Endothelial cell of umbilical vein (primary cell): ENCODE measurements at regions not wholly inside any gene's neighbourhood (a gene's known extent, or its start where the extent isn't known, plus 50 kb on each side); places are given as distances from the start of the nearest gene placed in this dataset.

Source experiments
- BruUV-seq: library from RNA; stranded (reverse); fragments of 400-500 nt; replicated peaks from 2 replicates; lab custom pipeline; 2021; lab: Mats Ljungman, UMichigan
- CTCF ChIA-PET: fragments of 300-600, 350-600 bp; sonication (Branson Sonifier 250); formaldehyde crosslinking; loops from one replicate; lab custom pipeline; 2021; ENCODE audit warnings: antibody characterized with exemption, inconsistent platforms; lab: Charles Lee
- POLR2A ChIA-PET: fragments of 300-600, 350-600 bp; sonication (Branson Sonifier 250); formaldehyde crosslinking; loops from one replicate; lab custom pipeline; 2021; ENCODE audit warnings: antibody characterized with exemption, inconsistent platforms; lab: Charles Lee
- DNase-seq: peaks from one replicate; pipeline ENCODE4 v3.0.0-alpha.2; 2011; ENCODE audit warnings: low read depth, low spot score
- FAIRE-seq: peaks from 2 replicates; lab custom pipeline; 2011; peaks lifted over from hg19 to GRCh38; lab: Jason Lieb, UNC
- H2AFZ ChIP-seq: 2 replicates; pipeline ENCODE4 v1.6.0; 2012; ENCODE audit warnings: low read depth, low read length, control low read depth, inconsistent platforms
- H3K27ac ChIP-seq: 2 replicates; pipeline ENCODE4 v1.5.1; 2011; ENCODE audit warnings: low read depth, mild to moderate bottlenecking, control low read depth, low read length, moderate library complexity; ENCODE audit not compliant: insufficient read depth
- H3K27me3 ChIP-seq, 2 experiments: 2 replicates each; pipeline versions ENCODE4 v1.6.0 to v1.6.1; 2011; ENCODE audit warnings: low read length in 2 of 2, mixed read lengths in 1 of 2; ENCODE audit not compliant: control insufficient read depth in 2 of 2, insufficient read depth in 2 of 2
- H3K36me3 ChIP-seq, 2 experiments: 2 replicates in 1 of 2; 3 replicates in 1 of 2; pipeline ENCODE4 v1.5.1; 2011; ENCODE audit warnings: low read length in 2 of 2, mild to moderate bottlenecking in 1 of 2, moderate library complexity in 1 of 2; ENCODE audit not compliant: control insufficient read depth in 2 of 2, insufficient read depth in 2 of 2; ENCODE audit errors: extremely low read depth in 1 of 2
- H3K4me1 ChIP-seq: 3 replicates; pipeline ENCODE4 v1.5.1; 2011; ENCODE audit warnings: mild to moderate bottlenecking, low read length; ENCODE audit not compliant: control insufficient read depth, insufficient read depth; ENCODE audit errors: extremely low read depth
- H3K4me2 ChIP-seq: 2 replicates; pipeline ENCODE4 v1.6.1; 2011; ENCODE audit warnings: low read length, control low read depth, mixed read lengths; ENCODE audit not compliant: insufficient read depth
- H3K4me3 ChIP-seq, 3 experiments: fragments of 200-600 bp in 1 of 3; sonication (generic), shearing (Covaris generic) in 1 of 3; replicated peaks in 1 of 3; 2 replicates each; pipeline ENCODE4 v1.5.1; 2011 to 2016; ENCODE audit warnings: control low read depth in 3 of 3, low read length in 3 of 3, mild to moderate bottlenecking in 2 of 3, inconsistent platforms in 1 of 3, low read depth in 1 of 3, moderate library complexity in 1 of 3; ENCODE audit not compliant: insufficient read depth in 1 of 3
- H3K79me2 ChIP-seq: 2 replicates; pipeline ENCODE4 v1.6.0; 2012; ENCODE audit warnings: low read length, inconsistent platforms; ENCODE audit not compliant: control insufficient read depth, insufficient read depth
- H3K9ac ChIP-seq: replicated peaks from 2 replicates; pipeline ENCODE3; 2011; ENCODE audit warnings: low read length, control low read depth; ENCODE audit not compliant: insufficient read depth; ENCODE audit errors: extremely low read depth
- H3K9me1 ChIP-seq: replicated peaks from 3 replicates; pipeline ENCODE4 v1.6.0; 2011; ENCODE audit warnings: mild to moderate bottlenecking, low read length; ENCODE audit not compliant: control insufficient read depth, insufficient read depth; ENCODE audit errors: extremely low read depth
- H3K9me3 ChIP-seq: replicated peaks from 2 replicates; pipeline ENCODE4 v1.5.1; 2012; ENCODE audit warnings: low read length, inconsistent platforms; ENCODE audit not compliant: control insufficient read depth, insufficient read depth
- H4K20me1 ChIP-seq: replicated peaks from 2 replicates; pipeline ENCODE3; 2011; ENCODE audit warnings: mild to moderate bottlenecking, low read length; ENCODE audit not compliant: control insufficient read depth, insufficient read depth; ENCODE audit errors: extremely low read depth
- EZH2 ChIP-seq: IDR thresholded peaks from 2 replicates; pipeline ENCODE4 v1.6.1; 2012; ENCODE audit warnings: borderline replicate concordance, low read depth, mild to moderate bottlenecking, moderate library complexity, low read length, inconsistent platforms; ENCODE audit not compliant: severe bottlenecking
- FOS ChIP-seq: IDR thresholded peaks from 2 replicates; pipeline ENCODE4 v1.6.1; 2011; ENCODE audit warnings: mild to moderate bottlenecking, low read length, moderate library complexity, borderline replicate concordance; ENCODE audit not compliant: insufficient read depth
- GATA2 ChIP-seq: IDR thresholded peaks from 2 replicates; pipeline ENCODE4 v1.7.0; 2011; ENCODE audit warnings: low read depth, mild to moderate bottlenecking, moderate library complexity, mixed read lengths, low read length; ENCODE audit not compliant: insufficient read length, insufficient read depth
- JUN ChIP-seq: IDR thresholded peaks from 2 replicates; pipeline ENCODE4 v1.6.1; 2011; ENCODE audit warnings: borderline replicate concordance, low read depth; ENCODE audit not compliant: insufficient read length, insufficient read depth
- MAX ChIP-seq: IDR thresholded peaks from 2 replicates; pipeline ENCODE4 v1.6.1; 2011; ENCODE audit not compliant: insufficient read depth, insufficient read length
- MYC ChIP-seq: IDR thresholded peaks from one replicate; pipeline ENCODE4 v1.6.1; 2011; ENCODE audit warnings: mild to moderate bottlenecking, low read depth, low read length
- POLR2A ChIP-seq: IDR thresholded peaks from 2 replicates; pipeline ENCODE4 v1.6.1; 2012; ENCODE audit warnings: low read depth, mild to moderate bottlenecking, control low read depth, low read length
- POLR2AphosphoS5 ChIP-seq: IDR thresholded peaks from 2 replicates; pipeline ENCODE4 v1.6.1; 2012; ENCODE audit warnings: low read depth, mild to moderate bottlenecking, control low read depth, low read length, moderate library complexity; ENCODE audit not compliant: insufficient read depth
- dilution Hi-C: fragments of 300-500 bp; cut with MboI; formaldehyde crosslinking; loops from one replicate; pipeline ENCODE4 v1.15.0; 2019; ENCODE audit warnings: low sequenced_read_pairs; ENCODE audit not compliant: extremely low pct_ligation_motif_present
- intact Hi-C: fragments of 100-400 bp; cut with micrococcal nuclease; formaldehyde crosslinking; loops from one replicate; pipeline ENCODE4 v1.10.0; 2022
- TF ChIP-seq, protein P1 (sequence below), 2 donors: IDR thresholded peaks; 1 replicate in 1 of 2; 2 replicates in 1 of 2; pipeline ENCODE4 v1.5.1; 2011; ENCODE audit warnings: low read length in 2 of 2, mild to moderate bottlenecking in 2 of 2, moderate library complexity in 2 of 2, control low read depth in 1 of 2, inconsistent platforms in 1 of 2, low read depth in 1 of 2; ENCODE audit not compliant: insufficient read depth in 1 of 2; ENCODE audit errors: extremely low read depth in 1 of 2

GRCh38 chr5:62896121-62896893 is 317.7 kb downstream of the LRRC70 start:
- BruUV-seq, result no TSS peak
- dilution Hi-C loops, result no loop called here

More at GRCh38 chr5:62896121-62896893, 317.7 kb downstream of the LRRC70 start:
- intact Hi-C loops, result no loop called here
- Histone ChIP-seq H3K27ac (no peak overlapping the region), H3K79me2 (no peaks in the 10 kb centered on the region), H3K4me1 (no peaks in the 10 kb centered on the region), H3K36me3 (no peaks in the 10 kb centered on the region), H3K9me3 (no peaks in the 10 kb centered on the region), H3K4me3 (no peak overlapping the region), H3K4me2 (no peak overlapping the region), H2AFZ (no peak overlapping the region), H3K9ac (no peak overlapping the region), H3K27me3 (no peaks in the 10 kb centered on the region), H4K20me1 (no peaks in the 10 kb centered on the region), H3K9me1 (no peaks in the 10 kb centered on the region)
- POLR2A ChIA-PET, result no interaction called here
- CTCF ChIA-PET, result no interaction called here
- TF ChIP-seq EZH2 (no peak), JUN (no peak), POLR2AphosphoS5 (no peak), GATA2 (no peak), MYC (no peak), MAX (no peak), POLR2A (no peak), FOS (no peak)
- TF ChIP-seq, protein P1, sequence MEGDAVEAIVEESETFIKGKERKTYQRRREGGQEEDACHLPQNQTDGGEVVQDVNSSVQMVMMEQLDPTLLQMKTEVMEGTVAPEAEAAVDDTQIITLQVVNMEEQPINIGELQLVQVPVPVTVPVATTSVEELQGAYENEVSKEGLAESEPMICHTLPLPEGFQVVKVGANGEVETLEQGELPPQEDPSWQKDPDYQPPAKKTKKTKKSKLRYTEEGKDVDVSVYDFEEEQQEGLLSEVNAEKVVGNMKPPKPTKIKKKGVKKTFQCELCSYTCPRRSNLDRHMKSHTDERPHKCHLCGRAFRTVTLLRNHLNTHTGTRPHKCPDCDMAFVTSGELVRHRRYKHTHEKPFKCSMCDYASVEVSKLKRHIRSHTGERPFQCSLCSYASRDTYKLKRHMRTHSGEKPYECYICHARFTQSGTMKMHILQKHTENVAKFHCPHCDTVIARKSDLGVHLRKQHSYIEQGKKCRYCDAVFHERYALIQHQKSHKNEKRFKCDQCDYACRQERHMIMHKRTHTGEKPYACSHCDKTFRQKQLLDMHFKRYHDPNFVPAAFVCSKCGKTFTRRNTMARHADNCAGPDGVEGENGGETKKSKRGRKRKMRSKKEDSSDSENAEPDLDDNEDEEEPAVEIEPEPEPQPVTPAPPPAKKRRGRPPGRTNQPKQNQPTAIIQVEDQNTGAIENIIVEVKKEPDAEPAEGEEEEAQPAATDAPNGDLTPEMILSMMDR (IDR thresholded peaks at IDR 0.05; ENCODE audit: extremely low read depth in 1 of 2, insufficient read depth in 1 of 2, low read depth in 1 of 2, low read length in 2 of 2), result no peak
- no peak for DNase-seq
- no peak for FAIRE-seq
